Suprapubic skin (tissue), 4 donors: ENCODE measurements at regions not wholly inside any gene's neighbourhood (a gene's known extent, or its start where the extent isn't known, plus 50 kb on each side); places are given as distances from the start of the nearest gene placed in this dataset.
"Not testable (repeated sequence)": the region's sequence is repeated elsewhere in the genome, so short reads cannot be mapped to it uniquely, and the experiment has no call there.

Source experiments
- DNase-seq, 2 donors: peaks; one replicate each; pipeline ENCODE4 v3.0.0-alpha.2; 2019; ENCODE audit warnings: low spot score in 2 of 2
- H3K27ac ChIP-seq: fragments of 200-600 bp; sonication (generic); one replicate; pipeline ENCODE4 v1.5.1; 2019
- H3K27me3 ChIP-seq: fragments of 200-600 bp; sonication (generic); one replicate; pipeline ENCODE4 v1.5.1; 2019
- H3K36me3 ChIP-seq: fragments of 200-600 bp; sonication (generic); one replicate; pipeline ENCODE4 v1.5.1; 2019
- H3K4me1 ChIP-seq: fragments of 200-600 bp; sonication (generic); one replicate; pipeline ENCODE4 v1.5.1; 2019
- H3K4me3 ChIP-seq: fragments of 200-600 bp; sonication (generic); one replicate; pipeline ENCODE4 v1.5.1; 2019; ENCODE audit warnings: mild to moderate bottlenecking
- H3K9me3 ChIP-seq: fragments of 200-600 bp; sonication (generic); one replicate; pipeline ENCODE4 v1.5.1; 2019
- EP300 ChIP-seq: sonication (generic); formaldehyde crosslinking; IDR thresholded peaks from one replicate; pipeline ENCODE4 v1.6.1; 2017; ENCODE audit warnings: antibody characterized with exemption
- POLR2A ChIP-seq, 2 donors: fragments of 450-650 bp; IDR thresholded peaks; one replicate each; pipeline ENCODE4 v1.6.1; 2017; ENCODE audit warnings: antibody characterized with exemption in 2 of 2, mild to moderate bottlenecking in 2 of 2, moderate library complexity in 2 of 2
- POLR2AphosphoS5 ChIP-seq, 3 donors: sonication (generic); formaldehyde crosslinking; IDR thresholded peaks; one replicate each; pipeline ENCODE4 v1.6.1; 2017; ENCODE audit warnings: antibody characterized with exemption in 3 of 3
- WGBS: methylation state at CpG from one replicate; pipeline ENCODE4 v1.1.5; 2018; 5-methylcytosine and 5-hydroxymethylcytosine counted together
- TF ChIP-seq, protein P1 (sequence below), 2 donors: fragments of 200-600 bp in 1 of 2; fragments of 450-650 bp in 1 of 2; sonication (generic) in 1 of 2; IDR thresholded peaks; one replicate each; pipeline ENCODE4 v1.5.1; 2016 to 2019; ENCODE audit warnings: antibody characterized with exemption in 2 of 2, mild to moderate bottlenecking in 1 of 2, moderate library complexity in 1 of 2

DNA sequence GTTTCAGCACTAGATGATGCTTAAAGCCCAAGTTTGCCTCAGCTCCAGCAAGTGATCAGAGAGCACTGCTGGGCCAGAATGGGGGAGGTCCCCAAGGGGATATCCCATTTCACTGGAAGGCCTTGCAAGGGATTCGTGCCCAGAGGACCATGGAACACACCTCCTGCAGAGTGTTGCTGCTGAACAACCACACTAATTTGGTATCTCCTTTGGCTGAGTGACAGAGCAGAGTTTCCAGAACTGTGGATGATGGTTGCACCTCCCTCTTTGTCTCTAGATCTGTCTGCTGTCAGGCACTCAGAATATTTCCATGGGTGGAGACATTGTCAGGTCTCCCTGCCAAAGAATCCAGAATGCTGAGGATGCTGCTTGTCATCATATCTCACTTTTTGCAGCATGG, 484.8 kb upstream of the NETO1 start:
- no peak overlapping the region for H3K27ac ChIP-seq
- no peaks in the 10 kb centered on the region for H3K9me3 ChIP-seq
- 0% methylated on average over 1 of the region's 1 CpG for WGBS
- no peak overlapping the region for H3K4me3 ChIP-seq
- no peaks in the 10 kb centered on the region for H3K4me1 ChIP-seq
- H3K27me3 ChIP-seq = no peaks in the 10 kb centered on the region
- TF ChIP-seq POLR2A (IDR thresholded peaks at IDR 0.05) = no peak
- no peak for DNase-seq
- H3K36me3 ChIP-seq = no peaks in the 10 kb centered on the region

DNA sequence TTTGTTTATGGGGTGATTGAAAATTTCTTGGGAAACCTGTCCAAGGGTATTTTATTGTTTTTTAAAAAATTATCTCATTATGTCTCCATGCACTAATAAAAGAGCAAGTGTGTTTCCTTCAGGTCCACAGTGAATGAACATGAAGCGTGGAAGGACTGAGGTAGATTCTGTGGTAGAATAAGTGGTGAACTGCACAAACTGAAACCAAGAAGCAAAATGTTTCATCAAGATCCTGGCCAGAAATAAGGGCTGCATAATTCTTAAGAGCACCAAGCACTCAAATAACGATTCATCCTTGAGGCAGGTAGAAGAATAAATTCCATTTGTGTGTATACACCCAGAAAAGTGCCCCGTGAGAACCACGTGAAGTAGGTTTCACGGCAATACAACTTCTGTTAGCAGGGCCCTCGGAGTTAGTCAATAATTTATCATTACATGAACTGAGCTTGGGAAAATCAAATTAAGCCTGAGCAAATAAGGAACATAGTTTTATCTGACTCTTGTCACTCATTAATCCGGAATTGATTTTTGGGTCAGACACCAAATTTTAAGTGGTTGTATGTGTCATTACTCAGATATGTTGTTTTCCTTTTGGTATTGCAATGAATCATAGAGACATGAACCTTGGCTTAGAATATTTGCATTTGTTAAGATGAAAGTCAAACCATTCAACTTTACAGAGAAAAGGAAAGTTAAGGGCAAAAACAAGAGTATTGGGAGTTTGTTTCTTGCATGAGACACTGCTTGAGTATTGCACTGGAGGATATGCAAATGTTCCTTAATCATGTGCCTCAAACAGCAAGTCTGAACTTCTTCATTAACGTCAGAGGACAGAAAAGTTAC, 472.6 kb upstream of the NETO1 start:
- TF ChIP-seq EP300 = no peak
- no peak for TF ChIP-seq POLR2AphosphoS5 (IDR thresholded peaks at IDR 0.05)
- TF ChIP-seq, protein P1, sequence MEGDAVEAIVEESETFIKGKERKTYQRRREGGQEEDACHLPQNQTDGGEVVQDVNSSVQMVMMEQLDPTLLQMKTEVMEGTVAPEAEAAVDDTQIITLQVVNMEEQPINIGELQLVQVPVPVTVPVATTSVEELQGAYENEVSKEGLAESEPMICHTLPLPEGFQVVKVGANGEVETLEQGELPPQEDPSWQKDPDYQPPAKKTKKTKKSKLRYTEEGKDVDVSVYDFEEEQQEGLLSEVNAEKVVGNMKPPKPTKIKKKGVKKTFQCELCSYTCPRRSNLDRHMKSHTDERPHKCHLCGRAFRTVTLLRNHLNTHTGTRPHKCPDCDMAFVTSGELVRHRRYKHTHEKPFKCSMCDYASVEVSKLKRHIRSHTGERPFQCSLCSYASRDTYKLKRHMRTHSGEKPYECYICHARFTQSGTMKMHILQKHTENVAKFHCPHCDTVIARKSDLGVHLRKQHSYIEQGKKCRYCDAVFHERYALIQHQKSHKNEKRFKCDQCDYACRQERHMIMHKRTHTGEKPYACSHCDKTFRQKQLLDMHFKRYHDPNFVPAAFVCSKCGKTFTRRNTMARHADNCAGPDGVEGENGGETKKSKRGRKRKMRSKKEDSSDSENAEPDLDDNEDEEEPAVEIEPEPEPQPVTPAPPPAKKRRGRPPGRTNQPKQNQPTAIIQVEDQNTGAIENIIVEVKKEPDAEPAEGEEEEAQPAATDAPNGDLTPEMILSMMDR (IDR thresholded peaks at IDR 0.05) = no peak
- no peak for TF ChIP-seq POLR2A (IDR thresholded peaks at IDR 0.05)
- DNase-seq = no peak
- Histone ChIP-seq H3K9me3 (no peaks in the 10 kb centered on the region), H3K27ac (no peak overlapping the region), H3K36me3 (no peaks in the 10 kb centered on the region), H3K4me1 (no peaks in the 10 kb centered on the region), H3K4me3 (no peak overlapping the region), H3K27me3 (no peaks in the 10 kb centered on the region)
- WGBS = 63% methylated on average over 8 of the region's 8 CpGs

DNA sequence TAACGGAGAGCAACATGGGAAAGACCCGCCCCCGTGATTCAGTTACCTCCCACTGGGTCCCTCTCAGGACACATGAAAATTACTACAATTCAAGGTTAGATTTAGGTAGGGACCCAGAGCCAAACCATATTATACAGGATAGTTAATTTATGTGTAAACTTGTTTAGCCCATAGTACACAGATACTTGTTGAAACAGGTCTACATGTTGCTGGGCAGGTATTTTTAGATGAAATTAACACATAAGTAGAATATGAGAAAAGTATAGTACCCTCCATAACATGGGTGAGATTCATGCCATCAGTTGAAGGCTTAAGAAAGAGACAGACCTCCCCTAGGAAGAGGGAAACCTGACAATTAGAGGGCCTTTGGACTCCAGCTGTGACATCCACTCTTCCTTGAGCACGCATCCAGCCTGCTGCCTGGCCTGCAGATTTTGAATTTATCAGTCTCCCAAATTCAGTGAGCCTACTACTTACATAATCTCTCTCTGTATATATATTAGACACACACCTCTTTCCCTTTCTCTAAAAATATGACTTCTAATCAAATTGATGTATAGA, 463.5 kb upstream of the NETO1 start:
- Histone ChIP-seq H3K27me3 (no peaks in the 10 kb centered on the region), H3K27ac (no peak overlapping the region), H3K36me3 (no peaks in the 10 kb centered on the region), H3K4me3 (no peak overlapping the region), H3K4me1 (no peaks in the 10 kb centered on the region), H3K9me3 (no peaks in the 10 kb centered on the region)
- no peak for DNase-seq
- WGBS = 70% methylated on average over 4 of the region's 4 CpGs
- no peak for TF ChIP-seq POLR2AphosphoS5 (IDR thresholded peaks at IDR 0.05)
- TF ChIP-seq EP300 = no peak
- TF ChIP-seq, protein P1 (IDR thresholded peaks at IDR 0.05) = no peak
- TF ChIP-seq POLR2A (IDR thresholded peaks at IDR 0.05) = no peak

DNA sequence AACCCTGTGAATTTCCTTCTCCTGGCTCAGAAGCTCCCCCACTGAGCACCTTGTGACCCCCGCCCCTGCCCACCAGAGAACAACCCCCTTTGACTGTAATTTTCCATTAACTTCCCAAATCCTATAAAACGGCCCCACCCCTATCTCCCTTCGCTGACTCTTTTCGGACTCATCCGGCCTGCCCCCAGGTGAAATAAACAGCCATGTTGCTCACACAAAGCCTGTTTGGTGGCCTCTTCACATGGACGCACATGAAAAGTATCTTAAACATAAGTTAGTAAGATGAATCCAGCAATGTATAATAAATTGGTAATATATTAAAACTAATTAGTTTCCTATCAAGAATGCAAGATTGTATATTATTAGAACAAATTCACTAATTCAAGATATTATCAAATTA, 462.3 kb upstream of the NETO1 start:
- not testable (repeated sequence) for H3K27me3 ChIP-seq, H3K9me3 ChIP-seq, DNase-seq, H3K4me3 ChIP-seq, H3K4me1 ChIP-seq, H3K36me3 ChIP-seq, H3K27ac ChIP-seq
- WGBS = 89% methylated on average over 6 of the region's 6 CpGs

DNA sequence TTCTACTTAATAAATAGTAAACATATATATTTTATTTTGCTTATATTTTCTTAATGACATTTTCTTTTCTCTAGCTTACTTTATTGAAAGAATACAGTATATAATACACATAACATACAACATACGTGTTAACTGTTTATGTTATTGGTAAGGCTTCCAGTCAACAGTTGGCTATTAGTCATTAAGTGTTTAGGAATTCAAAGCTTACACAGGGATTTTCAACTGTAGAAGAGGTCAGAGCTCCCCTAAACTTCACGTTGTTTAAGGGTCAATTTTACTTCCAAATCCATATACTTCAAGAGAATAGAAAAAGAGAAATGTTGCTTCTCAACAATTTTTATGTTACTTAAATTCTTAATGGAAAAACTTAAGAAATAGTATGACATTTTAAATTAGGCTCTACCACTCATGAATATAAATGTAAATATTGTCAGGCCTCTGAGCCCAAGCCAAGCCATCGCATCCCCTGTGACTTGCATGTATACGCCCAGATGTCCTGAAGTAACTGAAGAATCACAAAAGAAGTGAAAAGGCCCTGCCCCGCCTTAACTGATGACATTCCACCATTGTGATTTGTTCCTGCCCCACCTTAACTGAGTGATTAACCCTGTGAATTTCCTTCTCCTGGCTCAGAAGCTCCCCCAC, 456.5 kb upstream of the NETO1 start:
- WGBS = 81% methylated on average over 4 of the region's 5 CpGs
- H3K9me3 ChIP-seq, DNase-seq, H3K4me3 ChIP-seq, H3K36me3 ChIP-seq, H3K4me1 ChIP-seq, H3K27ac ChIP-seq, H3K27me3 ChIP-seq: not testable (repeated sequence)

DNA sequence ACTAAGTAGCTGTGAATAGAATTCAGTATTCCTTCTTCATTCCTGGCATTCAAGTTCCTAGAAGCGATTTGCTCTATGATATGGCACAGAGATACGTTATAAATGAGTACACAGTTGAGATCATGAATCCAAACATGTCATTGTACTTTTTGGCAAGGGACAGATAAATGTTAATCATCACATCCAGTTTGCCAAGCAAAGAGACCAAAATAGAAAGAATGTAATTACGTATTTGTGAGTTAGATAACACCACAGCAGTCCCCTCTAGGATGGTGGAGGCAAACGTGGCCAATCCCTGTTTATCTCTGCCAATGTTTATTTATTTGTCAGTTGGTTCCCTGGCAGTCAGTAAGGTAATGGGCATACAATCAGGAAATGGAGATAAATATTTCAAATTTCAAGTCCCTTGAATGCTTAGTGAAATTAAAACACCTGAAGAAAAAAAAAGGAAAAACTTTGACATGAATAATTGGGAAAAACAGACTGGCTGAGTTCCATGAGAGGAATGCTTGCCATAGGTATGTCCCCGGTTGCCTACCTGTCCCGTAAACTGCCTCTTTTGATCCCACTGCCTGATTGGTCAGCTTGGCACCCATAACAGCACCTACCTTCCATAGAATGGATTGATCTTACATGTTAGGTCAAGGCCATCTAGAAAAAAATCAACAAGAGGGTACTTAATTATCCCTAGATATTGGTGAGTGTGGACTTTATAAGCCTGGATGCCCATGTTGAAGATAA, 451.1 kb upstream of the NETO1 start:
- Histone ChIP-seq H3K4me3 (no peak overlapping the region), H3K27ac (no peak overlapping the region), H3K4me1 (no peaks in the 10 kb centered on the region), H3K9me3 (no peaks in the 10 kb centered on the region), H3K36me3 (no peaks in the 10 kb centered on the region), H3K27me3 (no peaks in the 10 kb centered on the region)
- no peak for DNase-seq
- no peak for TF ChIP-seq POLR2A (IDR thresholded peaks at IDR 0.05)
- no peak for TF ChIP-seq POLR2AphosphoS5 (IDR thresholded peaks at IDR 0.05)
- no peak for TF ChIP-seq EP300
- TF ChIP-seq, protein P1 (IDR thresholded peaks at IDR 0.05) = no peak
- WGBS = 43% methylated on average over 6 of the region's 6 CpGs
